ENCODE measurements at regions not wholly inside any gene's neighbourhood (a gene's known extent, or its start where the extent isn't known, plus 50 kb on each side); places are given as distances from the start of the nearest gene placed in this dataset.

DNA sequence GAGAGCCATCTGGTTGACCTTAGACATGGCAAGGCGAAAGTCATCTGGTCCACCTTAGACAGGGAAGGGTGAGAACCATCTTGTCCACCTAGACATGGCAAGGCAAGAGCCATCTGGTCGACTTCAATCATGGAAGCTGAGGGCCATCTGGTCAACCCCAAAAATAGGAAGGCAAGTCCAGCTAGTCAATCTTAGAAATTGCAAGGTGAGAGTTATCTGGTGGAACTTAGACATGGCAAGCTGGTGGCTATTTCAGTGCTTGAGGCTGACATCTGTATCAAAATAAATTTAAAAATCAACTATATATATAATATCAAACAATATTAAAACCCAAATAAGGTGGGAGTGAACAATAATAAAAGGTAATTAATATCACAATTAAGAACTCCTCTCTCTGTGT lies 83.9 kb downstream of the ZNF726 start:
- TF ChIP-seq TOX (CRISPR knock-in tag; IDR thresholded peaks at IDR 0.05; ENCODE audit: borderline replicate concordance) (no peak), OSR1 (CRISPR knock-in tag; IDR thresholded peaks at IDR 0.05) (no peak), CSDC2 (CRISPR knock-in tag; IDR thresholded peaks at IDR 0.05) (no peak), GLIS3 (CRISPR knock-in tag; IDR thresholded peaks at IDR 0.05) (no peak), ISL1 (CRISPR knock-in tag; IDR thresholded peaks at IDR 0.05) (no peak), ZC3H10 (CRISPR knock-in tag; IDR thresholded peaks at IDR 0.05) (no peak), ZFP30 (CRISPR knock-in tag; IDR thresholded peaks at IDR 0.05) (no peak), ZNF8 (CRISPR knock-in tag; IDR thresholded peaks at IDR 0.05) (no peak), ZFP3 (CRISPR knock-in tag; IDR thresholded peaks at IDR 0.05) (no peak), RARB (CRISPR knock-in tag; IDR thresholded peaks at IDR 0.05) (no peak), PPARA (CRISPR knock-in tag; IDR thresholded peaks at IDR 0.05; ENCODE audit: borderline replicate concordance) (no peak), ESRRG (CRISPR knock-in tag; IDR thresholded peaks at IDR 0.05) (no peak)
- TF ChIP-seq, protein P1, sequence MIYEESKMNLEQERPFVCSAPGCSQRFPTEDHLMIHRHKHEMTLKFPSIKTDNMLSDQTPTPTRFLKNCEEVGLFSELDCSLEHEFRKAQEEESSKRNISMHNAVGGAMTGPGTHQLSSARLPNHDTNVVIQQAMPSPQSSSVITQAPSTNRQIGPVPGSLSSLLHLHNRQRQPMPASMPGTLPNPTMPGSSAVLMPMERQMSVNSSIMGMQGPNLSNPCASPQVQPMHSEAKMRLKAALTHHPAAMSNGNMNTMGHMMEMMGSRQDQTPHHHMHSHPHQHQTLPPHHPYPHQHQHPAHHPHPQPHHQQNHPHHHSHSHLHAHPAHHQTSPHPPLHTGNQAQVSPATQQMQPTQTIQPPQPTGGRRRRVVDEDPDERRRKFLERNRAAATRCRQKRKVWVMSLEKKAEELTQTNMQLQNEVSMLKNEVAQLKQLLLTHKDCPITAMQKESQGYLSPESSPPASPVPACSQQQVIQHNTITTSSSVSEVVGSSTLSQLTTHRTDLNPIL (CRISPR knock-in tag; IDR thresholded peaks at IDR 0.05; ENCODE audit: low read depth): no peak
- TF ChIP-seq, protein P2, sequence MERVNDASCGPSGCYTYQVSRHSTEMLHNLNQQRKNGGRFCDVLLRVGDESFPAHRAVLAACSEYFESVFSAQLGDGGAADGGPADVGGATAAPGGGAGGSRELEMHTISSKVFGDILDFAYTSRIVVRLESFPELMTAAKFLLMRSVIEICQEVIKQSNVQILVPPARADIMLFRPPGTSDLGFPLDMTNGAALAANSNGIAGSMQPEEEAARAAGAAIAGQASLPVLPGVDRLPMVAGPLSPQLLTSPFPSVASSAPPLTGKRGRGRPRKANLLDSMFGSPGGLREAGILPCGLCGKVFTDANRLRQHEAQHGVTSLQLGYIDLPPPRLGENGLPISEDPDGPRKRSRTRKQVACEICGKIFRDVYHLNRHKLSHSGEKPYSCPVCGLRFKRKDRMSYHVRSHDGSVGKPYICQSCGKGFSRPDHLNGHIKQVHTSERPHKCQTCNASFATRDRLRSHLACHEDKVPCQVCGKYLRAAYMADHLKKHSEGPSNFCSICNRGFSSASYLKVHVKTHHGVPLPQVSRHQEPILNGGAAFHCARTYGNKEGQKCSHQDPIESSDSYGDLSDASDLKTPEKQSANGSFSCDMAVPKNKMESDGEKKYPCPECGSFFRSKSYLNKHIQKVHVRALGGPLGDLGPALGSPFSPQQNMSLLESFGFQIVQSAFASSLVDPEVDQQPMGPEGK (CRISPR knock-in tag; IDR thresholded peaks at IDR 0.05; ENCODE audit: borderline replicate concordance): no peak

All from SK-N-SH treated with all-trans-retinoic acid at 6 μM for 48 hours (cell line).